GM12872 (cell line): ENCODE measurements at regions not wholly inside any gene's neighbourhood (a gene's known extent, or its start where the extent isn't known, plus 50 kb on each side); places are given as distances from the start of the nearest gene placed in this dataset.

ENCODE experiments used
- CTCF ChIP-seq: IDR thresholded peaks from 3 replicates; pipeline ENCODE4 v1.5.1; 2011; ENCODE audit warnings: low read depth, mild to moderate bottlenecking, low read length, moderate library complexity; ENCODE audit not compliant: insufficient read depth

GRCh38 chr13:53522034-53522433 lies 493.4 kb downstream of the OLFM4 start:
- no peak for TF ChIP-seq CTCF

GRCh38 chr13:53537586-53537985 lies 509.0 kb downstream of the OLFM4 start:
- TF ChIP-seq CTCF, result no peak

- no peak for TF ChIP-seq CTCF
These were observed 516.8 kb downstream of the OLFM4 start for GRCh38 chr13:53545340-53545941.

- TF ChIP-seq CTCF, result no peak
These were observed 531.9 kb downstream of the OLFM4 start for GRCh38 chr13:53560556-53560955.

GRCh38 chr13:53562419-53562818 lies 533.8 kb downstream of the OLFM4 start:
- TF ChIP-seq CTCF, result no peak

GRCh38 chr13:53568491-53568890 lies 539.9 kb downstream of the OLFM4 start:
- no peak for TF ChIP-seq CTCF

- TF ChIP-seq CTCF, result no peak
These were observed 540.8 kb downstream of the OLFM4 start for GRCh38 chr13:53569453-53569852.
